ENCODE measurements at regions not wholly inside any gene's neighbourhood (a gene's known extent, or its start where the extent isn't known, plus 50 kb on each side); places are given as distances from the start of the nearest gene placed in this dataset.

DNA sequence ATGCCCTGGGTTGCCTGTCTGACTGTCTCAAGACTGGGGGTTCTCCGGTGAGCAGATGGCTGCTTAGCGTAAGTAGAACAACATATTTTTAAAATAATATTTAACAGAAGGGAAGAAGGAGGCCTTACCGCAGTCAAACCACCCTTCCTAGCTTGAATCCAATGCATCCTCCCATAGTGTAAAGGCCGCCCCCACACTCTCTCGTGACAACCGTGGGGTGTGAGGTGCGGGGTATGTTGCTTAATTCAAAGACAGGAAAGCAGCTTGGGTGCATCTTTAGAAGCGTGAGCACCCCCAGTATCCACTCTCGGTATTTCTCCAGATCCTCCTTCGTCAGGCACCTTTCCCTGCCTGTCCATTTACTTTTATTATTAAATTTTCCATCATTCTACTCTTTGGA, 501.2 kb upstream of the CDH4 start:
- Mint-ChIP-seq H3K36me3 (ENCODE audit: low read depth) (no peaks in the 10 kb centered on the region), H3K27ac (no peak overlapping the region)
- no peak for ATAC-seq (ENCODE audit: low read depth)

DNA sequence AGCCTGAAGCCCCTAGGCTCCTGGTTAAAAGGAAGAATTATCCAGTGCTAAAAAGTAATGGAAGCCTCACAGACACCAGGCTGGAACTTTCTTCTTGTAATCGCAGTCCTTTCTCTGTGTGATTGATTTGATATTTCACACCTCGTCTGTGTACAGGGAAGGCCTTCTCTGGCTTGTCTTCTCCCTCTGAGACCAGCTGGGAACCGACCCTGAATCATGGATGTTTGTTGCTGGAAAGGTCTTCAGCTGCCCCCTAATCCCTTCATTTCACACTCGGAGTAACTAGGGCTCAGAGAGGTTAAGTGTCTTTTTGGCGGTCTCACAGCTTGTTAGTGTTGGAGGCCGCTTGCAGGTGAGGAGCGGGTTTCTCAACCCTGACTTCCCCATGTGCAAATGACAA, 500.2 kb upstream of the CDH4 start:
- H3K4me3 Mint-ChIP-seq, result no peak overlapping the region
- H3K27me3 Mint-ChIP-seq, result no peaks in the 10 kb centered on the region
- ChIA-PET CTCF (no interaction called here), POLR2A (no interaction called here)
- intact Hi-C loops (cut with micrococcal nuclease), result no loop called here
- DNase-seq (no peak), ATAC-seq (ENCODE audit: low read depth) (no peak)
- no peak overlapping the region for H3K27ac Mint-ChIP-seq
- H3K9me3 Mint-ChIP-seq, result no peaks in the 10 kb centered on the region
- no peaks in the 10 kb centered on the region for H3K4me1 Mint-ChIP-seq
- no peaks in the 10 kb centered on the region for H3K36me3 Mint-ChIP-seq (ENCODE audit: low read depth)
- TF ChIP-seq, protein P1, sequence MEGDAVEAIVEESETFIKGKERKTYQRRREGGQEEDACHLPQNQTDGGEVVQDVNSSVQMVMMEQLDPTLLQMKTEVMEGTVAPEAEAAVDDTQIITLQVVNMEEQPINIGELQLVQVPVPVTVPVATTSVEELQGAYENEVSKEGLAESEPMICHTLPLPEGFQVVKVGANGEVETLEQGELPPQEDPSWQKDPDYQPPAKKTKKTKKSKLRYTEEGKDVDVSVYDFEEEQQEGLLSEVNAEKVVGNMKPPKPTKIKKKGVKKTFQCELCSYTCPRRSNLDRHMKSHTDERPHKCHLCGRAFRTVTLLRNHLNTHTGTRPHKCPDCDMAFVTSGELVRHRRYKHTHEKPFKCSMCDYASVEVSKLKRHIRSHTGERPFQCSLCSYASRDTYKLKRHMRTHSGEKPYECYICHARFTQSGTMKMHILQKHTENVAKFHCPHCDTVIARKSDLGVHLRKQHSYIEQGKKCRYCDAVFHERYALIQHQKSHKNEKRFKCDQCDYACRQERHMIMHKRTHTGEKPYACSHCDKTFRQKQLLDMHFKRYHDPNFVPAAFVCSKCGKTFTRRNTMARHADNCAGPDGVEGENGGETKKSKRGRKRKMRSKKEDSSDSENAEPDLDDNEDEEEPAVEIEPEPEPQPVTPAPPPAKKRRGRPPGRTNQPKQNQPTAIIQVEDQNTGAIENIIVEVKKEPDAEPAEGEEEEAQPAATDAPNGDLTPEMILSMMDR (IDR thresholded peaks at IDR 0.05), result no peak

More for the DNA sequence above, 501.2 kb upstream of the CDH4 start:
- H3K4me1 Mint-ChIP-seq, result no peaks in the 10 kb centered on the region
- no peak overlapping the region for H3K4me3 Mint-ChIP-seq
- no peaks in the 10 kb centered on the region for H3K27me3 Mint-ChIP-seq
- CTCF ChIA-PET, result no interaction called here
- TF ChIP-seq, protein P1 (IDR thresholded peaks at IDR 0.05), result no peak
- POLR2A ChIA-PET, result no interaction called here
- H3K9me3 Mint-ChIP-seq, result no peaks in the 10 kb centered on the region
- intact Hi-C loops (cut with micrococcal nuclease), result no loop called here
- no peak for DNase-seq

DNA sequence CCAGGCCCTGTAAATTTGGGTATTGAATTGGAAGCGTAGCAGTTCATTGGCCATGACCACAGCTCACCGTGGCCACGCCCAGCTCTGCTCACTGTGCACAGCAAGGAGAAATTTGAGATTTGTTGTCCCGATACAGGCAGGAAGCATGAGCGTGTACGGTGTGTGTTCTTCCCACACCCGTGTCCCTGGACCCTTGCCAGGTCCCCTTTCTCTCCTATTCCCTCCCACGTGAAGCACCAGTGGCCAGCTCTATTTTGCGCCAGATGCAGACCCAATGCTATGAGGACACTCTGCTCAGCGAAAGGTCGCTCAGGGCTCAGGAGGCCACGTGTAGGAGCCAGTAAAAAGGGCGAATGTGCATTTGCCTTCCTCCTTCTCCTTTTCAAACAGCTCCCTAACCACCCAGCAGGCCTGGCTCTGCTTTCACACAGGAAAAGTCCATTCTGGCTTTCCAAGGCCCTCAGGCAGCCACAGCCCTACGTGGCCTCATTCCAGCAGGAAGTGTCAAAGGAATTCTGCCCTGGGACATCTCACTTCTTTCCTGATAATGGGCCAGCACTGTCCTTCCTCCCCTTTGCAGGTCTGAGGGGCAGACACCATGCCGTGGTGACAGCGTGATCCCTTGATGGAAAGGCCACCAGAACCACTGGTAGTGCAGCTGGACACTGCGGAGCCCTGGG, 499.2 kb upstream of the CDH4 start:
- CTCF ChIA-PET, result no interaction called here
- DNase-seq (no peak), ATAC-seq (ENCODE audit: low read depth) (no peak)
- POLR2A ChIA-PET, result no interaction called here
- Mint-ChIP-seq H3K4me1 (no peaks in the 10 kb centered on the region), H3K4me3 (no peak overlapping the region), H3K36me3 (ENCODE audit: low read depth) (no peaks in the 10 kb centered on the region), H3K27ac (no peak overlapping the region), H3K9me3 (no peaks in the 10 kb centered on the region), H3K27me3 (no peaks in the 10 kb centered on the region)
- TF ChIP-seq, protein P1 (IDR thresholded peaks at IDR 0.05), result no peak
- intact Hi-C loops (cut with micrococcal nuclease), result no loop called here

DNA sequence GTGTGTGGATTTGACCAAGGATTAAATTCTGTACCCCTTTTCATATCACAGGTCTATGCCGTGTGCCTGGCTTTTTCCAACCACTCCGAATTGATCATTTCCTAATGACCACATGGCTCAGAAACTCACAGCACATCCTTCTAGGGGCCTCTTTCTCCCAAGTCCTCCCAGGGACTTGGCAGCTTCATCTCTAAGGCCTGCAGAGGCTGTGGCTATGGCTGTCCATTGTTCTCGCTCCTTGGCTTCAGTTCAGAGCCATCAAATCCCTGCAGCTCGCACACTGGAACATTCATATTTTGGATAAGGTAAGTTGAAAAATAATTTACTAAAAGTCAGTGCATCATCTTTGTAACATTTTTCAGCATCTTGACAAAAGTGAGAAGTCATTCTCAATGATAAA, 497.2 kb upstream of the CDH4 start:
- ChIA-PET POLR2A (no interaction called here), CTCF (no interaction called here)
- TF ChIP-seq, protein P1 (IDR thresholded peaks at IDR 0.05), result no peak
- H3K4me3 Mint-ChIP-seq, result no peak overlapping the region
- H3K27me3 Mint-ChIP-seq, result no peaks in the 10 kb centered on the region
- intact Hi-C loops (cut with micrococcal nuclease), result no loop called here
- no peak for DNase-seq
- no peaks in the 10 kb centered on the region for H3K4me1 Mint-ChIP-seq
- H3K9me3 Mint-ChIP-seq, result no peaks in the 10 kb centered on the region
- H3K27ac Mint-ChIP-seq, result no peak overlapping the region
- H3K36me3 Mint-ChIP-seq (ENCODE audit: low read depth), result no peaks in the 10 kb centered on the region
- ATAC-seq (ENCODE audit: low read depth), result no peak

- no peak overlapping the region for H3K4me3 Mint-ChIP-seq
- ChIA-PET POLR2A (no interaction called here), CTCF (no interaction called here)
- H3K9me3 Mint-ChIP-seq, result no peaks in the 10 kb centered on the region
- intact Hi-C loops (cut with micrococcal nuclease), result no loop called here
- no peaks in the 10 kb centered on the region for H3K36me3 Mint-ChIP-seq (ENCODE audit: low read depth)
- TF ChIP-seq, protein P1 (IDR thresholded peaks at IDR 0.05), result no peak
- no peaks in the 10 kb centered on the region for H3K27me3 Mint-ChIP-seq
- ATAC-seq (ENCODE audit: low read depth) (no peak), DNase-seq (no peak)
- H3K4me1 Mint-ChIP-seq, result no peaks in the 10 kb centered on the region
- no peak overlapping the region for H3K27ac Mint-ChIP-seq
Measured at GRCh38 chr20:60759651-60760050, 492.4 kb upstream of the CDH4 start.

Measured in activated B cell treated with CpG ODN at 0.5 μM for 24 hours (primary cell).